ENCODE measurements at regions not wholly inside any gene's neighbourhood (a gene's known extent, or its start where the extent isn't known, plus 50 kb on each side); places are given as distances from the start of the nearest gene placed in this dataset.

GRCh38 chr6:166085500-166085899 lies 82.2 kb downstream of the TBXT start (continued):
- TF ChIP-seq STAT6 (CRISPR knock-in tag; conservative IDR thresholded peaks at IDR 0.05; ENCODE audit: low read depth) (no peak), HMGA2 (CRISPR knock-in tag; IDR thresholded peaks at IDR 0.05) (no peak), ATF6 (CRISPR knock-in tag; IDR thresholded peaks at IDR 0.05) (no peak), TCF7 (CRISPR knock-in tag; IDR thresholded peaks at IDR 0.05; ENCODE audit: low read depth) (no peak), ETV6 (CRISPR knock-in tag; IDR thresholded peaks at IDR 0.05) (no peak)

- Mint-ChIP-seq H3K27ac (no peak overlapping the region), H3K4me1 (no peaks in the 10 kb centered on the region), H3K4me3 (no peak overlapping the region), H3K36me3 (no peaks in the 10 kb centered on the region), H3K27me3 (ENCODE audit: low read depth) (peaks cover 5% of the 10 kb centered on the region; the same call in 1 of the 2 replicates), H3K9me3 (no peaks in the 10 kb centered on the region)
- ChIA-PET CTCF (interaction anchor here (2.7 kb wide), 1 partner anchor 13 kb away, joined by 15 read pairs; no protein-coding TSS in a partner anchor), POLR2A (no interaction called here)
- DNase-seq (ENCODE audit: low spot score) (no peak), ATAC-seq (no peak)
- TF ChIP-seq FOXK1 (CRISPR knock-in tag; IDR thresholded peaks at IDR 0.05) (no peak), ATF3 (CRISPR knock-in tag; conservative IDR thresholded peaks at IDR 0.05) (no peak), ZNF416 (CRISPR knock-in tag; IDR thresholded peaks at IDR 0.05) (no peak), USF2 (CRISPR knock-in tag; IDR thresholded peaks at IDR 0.05) (no peak), MYBL2 (CRISPR knock-in tag; IDR thresholded peaks at IDR 0.05) (no peak), SMAD3 (CRISPR knock-in tag; IDR thresholded peaks at IDR 0.05; ENCODE audit: borderline replicate concordance) (no peak), CREB1 (CRISPR knock-in tag; IDR thresholded peaks at IDR 0.05) (no peak), ZMAT4 (CRISPR knock-in tag; IDR thresholded peaks at IDR 0.05) (no peak), CBFB (CRISPR knock-in tag; IDR thresholded peaks at IDR 0.05; ENCODE audit: low read depth) (no peak), CREM (CRISPR knock-in tag; IDR thresholded peaks at IDR 0.05) (no peak), ZNF423 (CRISPR knock-in tag; IDR thresholded peaks at IDR 0.05) (no peak), MAX (CRISPR knock-in tag; IDR thresholded peaks at IDR 0.05) (no peak), ZNF263 (CRISPR knock-in tag; IDR thresholded peaks at IDR 0.05; ENCODE audit: low read depth) (no peak), E2F4 (CRISPR knock-in tag; IDR thresholded peaks at IDR 0.05; ENCODE audit: borderline replicate concordance, low read depth) (no peak), PREB (CRISPR knock-in tag; IDR thresholded peaks at IDR 0.05; ENCODE audit: borderline replicate concordance) (no peak), HMGA2 (CRISPR knock-in tag; IDR thresholded peaks at IDR 0.05) (no peak), RELA (CRISPR knock-in tag; IDR thresholded peaks at IDR 0.05; ENCODE audit: borderline replicate concordance) (no peak), TP53 (CRISPR knock-in tag; IDR thresholded peaks at IDR 0.05) (no peak), IRF2 (CRISPR knock-in tag; IDR thresholded peaks at IDR 0.05; ENCODE audit: borderline replicate concordance, low read depth) (no peak)
These were observed 82.7 kb downstream of the TBXT start for GRCh38 chr6:166084951-166085350.
